ENCODE measurements at regions not wholly inside any gene's neighbourhood (a gene's known extent, or its start where the extent isn't known, plus 50 kb on each side); places are given as distances from the start of the nearest gene placed in this dataset.

DNA sequence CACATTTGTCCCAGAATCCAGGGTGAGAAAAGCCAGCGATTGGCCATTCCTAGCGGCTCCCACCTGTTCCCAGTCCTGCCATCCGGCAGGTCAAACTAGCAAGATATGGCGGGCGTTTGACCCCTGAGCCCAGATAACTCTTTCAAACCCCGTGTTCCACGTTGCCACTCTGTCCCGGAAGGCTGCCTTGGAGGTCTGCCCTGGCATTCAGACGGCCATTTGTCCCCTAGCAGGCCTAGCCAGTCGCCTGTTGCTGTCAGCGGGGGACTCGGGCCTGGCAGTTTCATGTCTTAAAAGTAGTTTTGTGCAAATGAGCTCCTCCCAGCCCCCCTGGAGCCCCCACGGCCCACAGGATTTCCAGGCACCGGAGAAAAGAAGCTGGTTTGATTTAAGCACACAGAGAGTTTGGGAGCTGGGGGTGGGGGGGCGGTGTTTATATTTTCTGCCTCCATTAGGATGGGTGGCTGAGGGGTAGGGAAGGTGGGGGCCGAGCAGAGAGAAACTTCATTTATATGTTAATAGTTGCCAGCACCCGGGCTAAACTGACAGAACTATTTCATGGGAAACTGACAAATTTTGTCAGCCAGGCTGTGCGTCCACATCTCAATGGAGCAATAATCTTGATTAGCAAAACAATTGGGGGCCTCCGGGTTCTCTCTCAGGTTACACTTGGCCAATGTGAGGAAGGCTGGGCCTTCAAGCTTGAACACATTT is 240.9 kb upstream of the SALL1 start:
- H3K9me3 ChIP-seq (ENCODE audit: insufficient read depth, low read depth), result no peaks in the 10 kb centered on the region
- BruUV-seq (replicated peaks), result no TSS peak
- intact Hi-C loops (cut with micrococcal nuclease; ENCODE audit: unreplicated experiment), result no loop called here
- no peaks in the 10 kb centered on the region for H3K4me1 ChIP-seq (replicated peaks; ENCODE audit: insufficient read depth)
- H4K20me1 ChIP-seq (ENCODE audit: insufficient read depth), result no peaks in the 10 kb centered on the region
- H3K4me2 ChIP-seq, result no peak overlapping the region
- no peaks in the 10 kb centered on the region for H3F3A ChIP-seq (ENCODE audit: insufficient read depth, low read depth)
- no peak for TF ChIP-seq CTCF (conservative IDR thresholded peaks at IDR 0.05)
- TF ChIP-seq EZH2 (IDR thresholded peaks at IDR 0.05; ENCODE audit: low read depth), result no peak
- H3K9me2 ChIP-seq (ENCODE audit: insufficient read depth), result no peaks in the 10 kb centered on the region
- no peak overlapping the region for H3K4me3 ChIP-seq
- no peak for DNase-seq
- H3K27me3 ChIP-seq (ENCODE audit: insufficient read depth, low read depth), result no peaks in the 10 kb centered on the region
- H2AFZ ChIP-seq, result no peak overlapping the region
- POLR2A ChIA-PET (ENCODE audit: unreplicated experiment), result no interaction called here
- H3K27ac ChIP-seq, result no peak overlapping the region
- CTCF ChIA-PET, result no interaction called here
- no peaks in the 10 kb centered on the region for H3K36me3 ChIP-seq (ENCODE audit: low read depth)
- no peaks in the 10 kb centered on the region for H3K79me2 ChIP-seq (ENCODE audit: low read depth)

DNA sequence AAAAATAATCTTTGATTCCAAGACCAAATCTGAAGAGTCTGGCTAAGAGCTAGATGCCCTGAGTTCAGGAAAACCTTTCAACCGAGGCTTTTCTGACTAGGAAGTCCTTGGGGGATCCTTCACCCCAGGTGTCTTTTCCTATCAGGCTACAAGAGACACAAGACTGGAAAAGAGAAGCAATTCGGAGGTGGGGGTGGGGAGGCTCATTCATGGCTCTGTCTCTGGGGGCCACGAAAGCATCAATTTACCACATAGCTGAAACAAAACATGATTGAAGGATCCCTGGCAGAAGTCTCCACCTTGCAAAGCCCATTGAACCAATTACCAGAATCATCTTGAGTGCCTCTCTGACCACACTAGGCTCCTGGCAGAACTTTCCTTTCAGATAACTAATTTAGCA is 239.8 kb upstream of the SALL1 start:
- Histone ChIP-seq H3K79me2 (ENCODE audit: low read depth) (no peaks in the 10 kb centered on the region), H2AFZ (no peak overlapping the region), H4K20me1 (ENCODE audit: insufficient read depth) (no peaks in the 10 kb centered on the region), H3K27me3 (ENCODE audit: insufficient read depth, low read depth) (no peaks in the 10 kb centered on the region), H3K27ac (no peak overlapping the region), H3F3A (ENCODE audit: insufficient read depth, low read depth) (no peaks in the 10 kb centered on the region), H3K4me3 (no peak overlapping the region), H3K4me2 (no peak overlapping the region), H3K9me3 (ENCODE audit: insufficient read depth, low read depth) (no peaks in the 10 kb centered on the region), H3K9me2 (ENCODE audit: insufficient read depth) (no peaks in the 10 kb centered on the region), H3K4me1 (replicated peaks; ENCODE audit: insufficient read depth) (no peaks in the 10 kb centered on the region), H3K36me3 (ENCODE audit: low read depth) (no peaks in the 10 kb centered on the region)
- no TSS peak for BruUV-seq (replicated peaks)
- CTCF ChIA-PET, result no interaction called here
- intact Hi-C loops (cut with micrococcal nuclease; ENCODE audit: unreplicated experiment), result no loop called here
- POLR2A ChIA-PET (ENCODE audit: unreplicated experiment), result no interaction called here
- TF ChIP-seq CTCF (conservative IDR thresholded peaks at IDR 0.05) (no peak), EZH2 (IDR thresholded peaks at IDR 0.05; ENCODE audit: low read depth) (no peak)
- no peak for DNase-seq

GRCh38 chr16:51389881-51390280 is 238.8 kb upstream of the SALL1 start:
- Histone ChIP-seq H3K9me3 (ENCODE audit: insufficient read depth, low read depth) (no peaks in the 10 kb centered on the region), H3K4me1 (replicated peaks; ENCODE audit: insufficient read depth) (no peaks in the 10 kb centered on the region), H3F3A (ENCODE audit: insufficient read depth, low read depth) (no peaks in the 10 kb centered on the region), H3K9me2 (ENCODE audit: insufficient read depth) (no peaks in the 10 kb centered on the region), H3K27ac (no peak overlapping the region), H3K27me3 (ENCODE audit: insufficient read depth, low read depth) (no peaks in the 10 kb centered on the region), H3K4me3 (no peak overlapping the region), H3K4me2 (no peak overlapping the region), H4K20me1 (ENCODE audit: insufficient read depth) (no peaks in the 10 kb centered on the region), H2AFZ (no peak overlapping the region), H3K79me2 (ENCODE audit: low read depth) (no peaks in the 10 kb centered on the region), H3K36me3 (ENCODE audit: low read depth) (no peaks in the 10 kb centered on the region)
- POLR2A ChIA-PET (ENCODE audit: unreplicated experiment), result no interaction called here
- BruUV-seq (replicated peaks), result no TSS peak
- intact Hi-C loops (cut with micrococcal nuclease; ENCODE audit: unreplicated experiment), result no loop called here
- CTCF ChIA-PET, result no interaction called here
- no peak for TF ChIP-seq CTCF (conservative IDR thresholded peaks at IDR 0.05)
- no peak for TF ChIP-seq EZH2 (IDR thresholded peaks at IDR 0.05; ENCODE audit: low read depth)
- DNase-seq, result no peak
